Stimulated activated CD8-positive, alpha-beta memory T cell treated with anti-CD3 and anti-CD28 coated beads, Interleukin-15, amount 100 ng/mL, for 48 hours (primary cell): ENCODE measurements at regions not wholly inside any gene's neighbourhood (a gene's known extent, or its start where the extent isn't known, plus 50 kb on each side); places are given as distances from the start of the nearest gene placed in this dataset.
"Not testable (repeated sequence)": the region's sequence is repeated elsewhere in the genome, so short reads cannot be mapped to it uniquely, and the experiment has no call there.

Experiments used
- DNase-seq, 2 donors: peaks; one replicate each; pipeline ENCODE4 v3.0.0-alpha.2; 2020; ENCODE audit warnings: low read depth in 2 of 2

GRCh38 chr4:155032521-155033229, 175.8 kb upstream of the NPY2R start:
- DNase-seq, result no peak

- DNase-seq, result no peak
These were observed 174.8 kb upstream of the NPY2R start for GRCh38 chr4:155033604-155034003.

GRCh38 chr4:155037031-155037430, 171.4 kb upstream of the NPY2R start:
- no peak for DNase-seq

GRCh38 chr4:155038459-155038858, 170.0 kb upstream of the NPY2R start:
- DNase-seq, result no peak

GRCh38 chr4:155039162-155039561, 169.3 kb upstream of the NPY2R start:
- no peak for DNase-seq

GRCh38 chr4:155040031-155040430, 168.4 kb upstream of the NPY2R start:
- no peak for DNase-seq

- DNase-seq, result no peak
These were observed 166.4 kb upstream of the NPY2R start for GRCh38 chr4:155042014-155042413.

GRCh38 chr4:155044251-155044650, 164.2 kb upstream of the NPY2R start:
- not testable (repeated sequence) for DNase-seq

GRCh38 chr4:155047755-155048154, 160.7 kb upstream of the NPY2R start:
- DNase-seq, result no peak

- DNase-seq, result not testable (repeated sequence)
These were observed 154.4 kb upstream of the NPY2R start for GRCh38 chr4:155054042-155054441.

GRCh38 chr4:155060419-155060818, 148.0 kb upstream of the NPY2R start:
- DNase-seq, result no peak

GRCh38 chr4:155060873-155061272, 147.6 kb upstream of the NPY2R start:
- no peak for DNase-seq

- DNase-seq, result no peak
These were observed 145.5 kb upstream of the NPY2R start for GRCh38 chr4:155062948-155063347.

GRCh38 chr4:155064934-155065333, 143.5 kb upstream of the NPY2R start:
- not testable (repeated sequence) for DNase-seq

- no peak for DNase-seq
These were observed 141.6 kb upstream of the NPY2R start for GRCh38 chr4:155066871-155067270.

GRCh38 chr4:155071962-155072361, 136.5 kb upstream of the NPY2R start:
- DNase-seq, result no peak

- no peak for DNase-seq
These were observed 136.0 kb upstream of the NPY2R start for GRCh38 chr4:155072417-155072816.

- DNase-seq, result no peak
These were observed 134.6 kb upstream of the NPY2R start for GRCh38 chr4:155073852-155074251.

GRCh38 chr4:155076256-155076785, 132.1 kb upstream of the NPY2R start:
- DNase-seq, result no peak

- DNase-seq, result no peak
These were observed 130.8 kb upstream of the NPY2R start for GRCh38 chr4:155077452-155078229.

GRCh38 chr4:155079871-155080270, 128.6 kb upstream of the NPY2R start:
- DNase-seq, result no peak

- DNase-seq, result no peak
These were observed 127.2 kb upstream of the NPY2R start for GRCh38 chr4:155081222-155081621.
